Endothelial cell of umbilical vein (primary cell): ENCODE measurements at regions not wholly inside any gene's neighbourhood (a gene's known extent, or its start where the extent isn't known, plus 50 kb on each side); places are given as distances from the start of the nearest gene placed in this dataset.

ENCODE experiments used
- BruUV-seq: library from RNA; stranded (reverse); fragments of 400-500 nt; replicated peaks from 2 replicates; lab custom pipeline; 2021; lab: Mats Ljungman, UMichigan
- CTCF ChIA-PET: fragments of 300-600, 350-600 bp; sonication (Branson Sonifier 250); formaldehyde crosslinking; loops from one replicate; lab custom pipeline; 2021; ENCODE audit warnings: antibody characterized with exemption, inconsistent platforms; lab: Charles Lee
- POLR2A ChIA-PET: fragments of 300-600, 350-600 bp; sonication (Branson Sonifier 250); formaldehyde crosslinking; loops from one replicate; lab custom pipeline; 2021; ENCODE audit warnings: antibody characterized with exemption, inconsistent platforms; lab: Charles Lee
- DNase-seq: peaks from one replicate; pipeline ENCODE4 v3.0.0-alpha.2; 2011; ENCODE audit warnings: low read depth, low spot score
- FAIRE-seq: peaks from 2 replicates; lab custom pipeline; 2011; peaks lifted over from hg19 to GRCh38; lab: Jason Lieb, UNC
- H2AFZ ChIP-seq: 2 replicates; pipeline ENCODE4 v1.6.0; 2012; ENCODE audit warnings: low read depth, low read length, control low read depth, inconsistent platforms
- H3K27ac ChIP-seq: 2 replicates; pipeline ENCODE4 v1.5.1; 2011; ENCODE audit warnings: low read depth, mild to moderate bottlenecking, control low read depth, low read length, moderate library complexity; ENCODE audit not compliant: insufficient read depth
- H3K27me3 ChIP-seq, 2 experiments: 2 replicates each; pipeline versions ENCODE4 v1.6.0 to v1.6.1; 2011; ENCODE audit warnings: low read length in 2 of 2, mixed read lengths in 1 of 2; ENCODE audit not compliant: control insufficient read depth in 2 of 2, insufficient read depth in 2 of 2
- H3K36me3 ChIP-seq, 2 experiments: 2 replicates in 1 of 2; 3 replicates in 1 of 2; pipeline ENCODE4 v1.5.1; 2011; ENCODE audit warnings: low read length in 2 of 2, mild to moderate bottlenecking in 1 of 2, moderate library complexity in 1 of 2; ENCODE audit not compliant: control insufficient read depth in 2 of 2, insufficient read depth in 2 of 2; ENCODE audit errors: extremely low read depth in 1 of 2
- H3K4me1 ChIP-seq: 3 replicates; pipeline ENCODE4 v1.5.1; 2011; ENCODE audit warnings: mild to moderate bottlenecking, low read length; ENCODE audit not compliant: control insufficient read depth, insufficient read depth; ENCODE audit errors: extremely low read depth
- H3K4me2 ChIP-seq: 2 replicates; pipeline ENCODE4 v1.6.1; 2011; ENCODE audit warnings: low read length, control low read depth, mixed read lengths; ENCODE audit not compliant: insufficient read depth
- H3K4me3 ChIP-seq, 3 experiments: fragments of 200-600 bp in 1 of 3; sonication (generic), shearing (Covaris generic) in 1 of 3; replicated peaks in 1 of 3; 2 replicates each; pipeline ENCODE4 v1.5.1; 2011 to 2016; ENCODE audit warnings: control low read depth in 3 of 3, low read length in 3 of 3, mild to moderate bottlenecking in 2 of 3, inconsistent platforms in 1 of 3, low read depth in 1 of 3, moderate library complexity in 1 of 3; ENCODE audit not compliant: insufficient read depth in 1 of 3
- H3K79me2 ChIP-seq: 2 replicates; pipeline ENCODE4 v1.6.0; 2012; ENCODE audit warnings: low read length, inconsistent platforms; ENCODE audit not compliant: control insufficient read depth, insufficient read depth
- H3K9ac ChIP-seq: replicated peaks from 2 replicates; pipeline ENCODE3; 2011; ENCODE audit warnings: low read length, control low read depth; ENCODE audit not compliant: insufficient read depth; ENCODE audit errors: extremely low read depth
- H3K9me1 ChIP-seq: replicated peaks from 3 replicates; pipeline ENCODE4 v1.6.0; 2011; ENCODE audit warnings: mild to moderate bottlenecking, low read length; ENCODE audit not compliant: control insufficient read depth, insufficient read depth; ENCODE audit errors: extremely low read depth
- H3K9me3 ChIP-seq: replicated peaks from 2 replicates; pipeline ENCODE4 v1.5.1; 2012; ENCODE audit warnings: low read length, inconsistent platforms; ENCODE audit not compliant: control insufficient read depth, insufficient read depth
- H4K20me1 ChIP-seq: replicated peaks from 2 replicates; pipeline ENCODE3; 2011; ENCODE audit warnings: mild to moderate bottlenecking, low read length; ENCODE audit not compliant: control insufficient read depth, insufficient read depth; ENCODE audit errors: extremely low read depth
- EZH2 ChIP-seq: IDR thresholded peaks from 2 replicates; pipeline ENCODE4 v1.6.1; 2012; ENCODE audit warnings: borderline replicate concordance, low read depth, mild to moderate bottlenecking, moderate library complexity, low read length, inconsistent platforms; ENCODE audit not compliant: severe bottlenecking
- FOS ChIP-seq: IDR thresholded peaks from 2 replicates; pipeline ENCODE4 v1.6.1; 2011; ENCODE audit warnings: mild to moderate bottlenecking, low read length, moderate library complexity, borderline replicate concordance; ENCODE audit not compliant: insufficient read depth
- GATA2 ChIP-seq: IDR thresholded peaks from 2 replicates; pipeline ENCODE4 v1.7.0; 2011; ENCODE audit warnings: low read depth, mild to moderate bottlenecking, moderate library complexity, mixed read lengths, low read length; ENCODE audit not compliant: insufficient read length, insufficient read depth
- JUN ChIP-seq: IDR thresholded peaks from 2 replicates; pipeline ENCODE4 v1.6.1; 2011; ENCODE audit warnings: borderline replicate concordance, low read depth; ENCODE audit not compliant: insufficient read length, insufficient read depth
- MYC ChIP-seq: IDR thresholded peaks from one replicate; pipeline ENCODE4 v1.6.1; 2011; ENCODE audit warnings: mild to moderate bottlenecking, low read depth, low read length
- POLR2A ChIP-seq: IDR thresholded peaks from 2 replicates; pipeline ENCODE4 v1.6.1; 2012; ENCODE audit warnings: low read depth, mild to moderate bottlenecking, control low read depth, low read length
- POLR2AphosphoS5 ChIP-seq: IDR thresholded peaks from 2 replicates; pipeline ENCODE4 v1.6.1; 2012; ENCODE audit warnings: low read depth, mild to moderate bottlenecking, control low read depth, low read length, moderate library complexity; ENCODE audit not compliant: insufficient read depth
- dilution Hi-C: fragments of 300-500 bp; cut with MboI; formaldehyde crosslinking; loops from one replicate; pipeline ENCODE4 v1.15.0; 2019; ENCODE audit warnings: low sequenced_read_pairs; ENCODE audit not compliant: extremely low pct_ligation_motif_present
- intact Hi-C: fragments of 100-400 bp; cut with micrococcal nuclease; formaldehyde crosslinking; loops from one replicate; pipeline ENCODE4 v1.10.0; 2022
- TF ChIP-seq, protein P1 (sequence below), 2 donors: IDR thresholded peaks; 1 replicate in 1 of 2; 2 replicates in 1 of 2; pipeline ENCODE4 v1.5.1; 2011; ENCODE audit warnings: low read length in 2 of 2, mild to moderate bottlenecking in 2 of 2, moderate library complexity in 2 of 2, control low read depth in 1 of 2, inconsistent platforms in 1 of 2, low read depth in 1 of 2; ENCODE audit not compliant: insufficient read depth in 1 of 2; ENCODE audit errors: extremely low read depth in 1 of 2
- TF ChIP-seq, protein P2 (sequence below): IDR thresholded peaks from 2 replicates; pipeline ENCODE4 v1.6.1; 2011; ENCODE audit not compliant: insufficient read depth, insufficient read length

- no peaks in the 10 kb centered on the region for H3K79me2 ChIP-seq
- peak overlapping the region; percentile 58 for H3K4me2 ChIP-seq
- no peak overlapping the region for H3K9ac ChIP-seq
- no peak overlapping the region for H2AFZ ChIP-seq
- no peak overlapping the region for H3K4me3 ChIP-seq
- ChIA-PET POLR2A (no interaction called here), CTCF (interaction anchor here (0.5 to 5.4 kb wide), 15 partner anchors 9 to 455 kb away, joined by 3 to 41 read pairs (median 4); no protein-coding TSS in a partner anchor)
- H3K4me1 ChIP-seq: peaks cover 4% of the 10 kb centered on the region
- H3K9me3 ChIP-seq: no peaks in the 10 kb centered on the region
- peaks cover 56 to 57% of the 10 kb centered on the region in 2 experiments for H3K27me3 ChIP-seq
- no TSS peak for BruUV-seq
- dilution Hi-C loops (no loop called here), intact Hi-C loops (loop anchor here (1.0 kb wide), 2 partner anchors 253 to 284 kb away; no protein-coding TSS in a partner anchor)
- no peaks in the 10 kb centered on the region for H4K20me1 ChIP-seq
- FAIRE-seq (peak; percentile 18), DNase-seq (no peak)
- no peaks in the 10 kb centered on the region for H3K36me3 ChIP-seq
- H3K9me1 ChIP-seq: no peaks in the 10 kb centered on the region
- no peak for TF ChIP-seq FOS
- TF ChIP-seq JUN: no peak
- H3K27ac ChIP-seq: no peak overlapping the region
Measured at GRCh38 chr3:150220799-150221198, 187.3 kb upstream of the TSC22D2 start.

- intact Hi-C loops: no loop called here
- ChIA-PET CTCF (interaction anchor here (0.5 to 5.4 kb wide), 15 partner anchors 8 to 454 kb away, joined by 3 to 41 read pairs (median 4); no protein-coding TSS in a partner anchor), POLR2A (no interaction called here)
- no peak overlapping the region for H3K4me2 ChIP-seq
- TF ChIP-seq POLR2A (no peak), POLR2AphosphoS5 (no peak), GATA2 (no peak), EZH2 (no peak), FOS (no peak), MYC (no peak), JUN (no peak)
- TF ChIP-seq, protein P1, sequence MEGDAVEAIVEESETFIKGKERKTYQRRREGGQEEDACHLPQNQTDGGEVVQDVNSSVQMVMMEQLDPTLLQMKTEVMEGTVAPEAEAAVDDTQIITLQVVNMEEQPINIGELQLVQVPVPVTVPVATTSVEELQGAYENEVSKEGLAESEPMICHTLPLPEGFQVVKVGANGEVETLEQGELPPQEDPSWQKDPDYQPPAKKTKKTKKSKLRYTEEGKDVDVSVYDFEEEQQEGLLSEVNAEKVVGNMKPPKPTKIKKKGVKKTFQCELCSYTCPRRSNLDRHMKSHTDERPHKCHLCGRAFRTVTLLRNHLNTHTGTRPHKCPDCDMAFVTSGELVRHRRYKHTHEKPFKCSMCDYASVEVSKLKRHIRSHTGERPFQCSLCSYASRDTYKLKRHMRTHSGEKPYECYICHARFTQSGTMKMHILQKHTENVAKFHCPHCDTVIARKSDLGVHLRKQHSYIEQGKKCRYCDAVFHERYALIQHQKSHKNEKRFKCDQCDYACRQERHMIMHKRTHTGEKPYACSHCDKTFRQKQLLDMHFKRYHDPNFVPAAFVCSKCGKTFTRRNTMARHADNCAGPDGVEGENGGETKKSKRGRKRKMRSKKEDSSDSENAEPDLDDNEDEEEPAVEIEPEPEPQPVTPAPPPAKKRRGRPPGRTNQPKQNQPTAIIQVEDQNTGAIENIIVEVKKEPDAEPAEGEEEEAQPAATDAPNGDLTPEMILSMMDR (IDR thresholded peaks at IDR 0.05; ENCODE audit: extremely low read depth in 1 of 2, insufficient read depth in 1 of 2, low read depth in 1 of 2, low read length in 2 of 2): no peak
- TF ChIP-seq, protein P2, sequence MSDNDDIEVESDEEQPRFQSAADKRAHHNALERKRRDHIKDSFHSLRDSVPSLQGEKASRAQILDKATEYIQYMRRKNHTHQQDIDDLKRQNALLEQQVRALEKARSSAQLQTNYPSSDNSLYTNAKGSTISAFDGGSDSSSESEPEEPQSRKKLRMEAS: no peak
- no peaks in the 10 kb centered on the region for H3K9me1 ChIP-seq
- no peaks in the 10 kb centered on the region for H3K36me3 ChIP-seq
- H3K27ac ChIP-seq: no peak overlapping the region
- no peak for DNase-seq
- H3K79me2 ChIP-seq: no peaks in the 10 kb centered on the region
- dilution Hi-C loops: no loop called here
- no peaks in the 10 kb centered on the region for H3K4me1 ChIP-seq
- no peak overlapping the region for H2AFZ ChIP-seq
- FAIRE-seq: no peak
- H3K9me3 ChIP-seq: no peaks in the 10 kb centered on the region
- H3K9ac ChIP-seq: no peak overlapping the region
- no peaks in the 10 kb centered on the region for H4K20me1 ChIP-seq
- BruUV-seq: no TSS peak
- H3K27me3 ChIP-seq: peaks cover 51 to 56% of the 10 kb centered on the region in 2 experiments
- no peak overlapping the region for H3K4me3 ChIP-seq
Measured at GRCh38 chr3:150220041-150220440, 188.1 kb upstream of the TSC22D2 start.
